Left lung (tissue), 4 donors: ENCODE measurements at regions not wholly inside any gene's neighbourhood (a gene's known extent, or its start where the extent isn't known, plus 50 kb on each side); places are given as distances from the start of the nearest gene placed in this dataset.

Experiments used
- ATAC-seq: fragments of 200-7000 bp; cut with Tn5 transposase; one replicate; pipeline ENCODE4 v1.9.1; 2020; ENCODE audit warnings: moderate library complexity
- DNase-seq, 4 donors: peaks; one replicate each; pipeline ENCODE4 v3.0.0-alpha.2; 2013 to 2020
- H3K27ac ChIP-seq, 2 donors: fragments of 200-600 bp; sonication (generic) in 1 of 2; one replicate each; pipeline versions ENCODE4 v1.5.0 to v1.8.0; 2020 to 2021
- H3K27me3 ChIP-seq, 2 donors: fragments of 200-600 bp; sonication (generic) in 1 of 2; one replicate each; pipeline versions ENCODE4 v1.5.0 to v1.8.0; 2020 to 2021
- H3K36me3 ChIP-seq, 2 donors: fragments of 200-600 bp; sonication (generic) in 1 of 2; one replicate each; pipeline versions ENCODE4 v1.5.0 to v1.8.0; 2020 to 2021
- H3K4me1 ChIP-seq, 2 donors: fragments of 200-600 bp; one replicate each; pipeline ENCODE4 v1.8.0; 2021
- H3K4me3 ChIP-seq, 2 donors: fragments of 200-600 bp; sonication (generic) in 1 of 2; one replicate each; pipeline versions ENCODE4 v1.5.0 to v1.8.0; 2020 to 2021; ENCODE audit warnings: mild to moderate bottlenecking in 1 of 2
- H3K9me3 ChIP-seq, 2 donors: fragments of 200-600 bp; sonication (generic) in 1 of 2; one replicate each; pipeline versions ENCODE4 v1.5.0 to v1.8.0; 2020 to 2021
- CTCF ChIP-seq, 2 donors: fragments of 200-600 bp; sonication (generic) in 1 of 2; IDR thresholded peaks; one replicate each; pipeline versions ENCODE4 v1.5.0 to v1.8.0; 2021; ENCODE audit warnings: antibody characterized with exemption in 2 of 2
- intact Hi-C, 2 donors: fragments of 100-400 bp; cut with DNase I; formaldehyde crosslinking; loops; one replicate each; pipeline versions ENCODE4 v1.11.2 to v1.14.2; 2022
- donor health status: DM: no; HTN: yes; CAD: no.
- donor health status: DM: no; HTN: no; CAD: no.

GRCh38 chr18:54515149-54515548 lies 75.9 kb upstream of the DYNAP start:
- no peak for ATAC-seq
- DNase-seq: no peak
- Histone ChIP-seq H3K36me3 (no peaks in the 10 kb centered on the region), H3K4me1 (no peaks in the 10 kb centered on the region), H3K27me3 (no peaks in the 10 kb centered on the region), H3K9me3 (no peaks in the 10 kb centered on the region), H3K27ac (no peak overlapping the region), H3K4me3 (no peak overlapping the region)
- intact Hi-C loops: no loop called here
- no peak for TF ChIP-seq CTCF (IDR thresholded peaks at IDR 0.05)

GRCh38 chr18:54517521-54517920 lies 73.5 kb upstream of the DYNAP start:
- no peak overlapping the region for H3K27ac ChIP-seq
- no peaks in the 10 kb centered on the region for H3K27me3 ChIP-seq
- ATAC-seq (no peak), DNase-seq (no peak)
- H3K4me1 ChIP-seq: no peaks in the 10 kb centered on the region
- H3K4me3 ChIP-seq: no peak overlapping the region
- H3K9me3 ChIP-seq: no peaks in the 10 kb centered on the region
- no peaks in the 10 kb centered on the region for H3K36me3 ChIP-seq
- intact Hi-C loops: no loop called here
- TF ChIP-seq CTCF (IDR thresholded peaks at IDR 0.05): no peak

GRCh38 chr18:54521846-54522245 lies 69.2 kb upstream of the DYNAP start:
- no peaks in the 10 kb centered on the region for H3K4me1 ChIP-seq
- no peaks in the 10 kb centered on the region for H3K27me3 ChIP-seq
- H3K36me3 ChIP-seq: no peaks in the 10 kb centered on the region
- intact Hi-C loops: no loop called here
- no peaks in the 10 kb centered on the region for H3K9me3 ChIP-seq
- no peak for TF ChIP-seq CTCF (IDR thresholded peaks at IDR 0.05)
- no peak overlapping the region for H3K27ac ChIP-seq
- no peak for DNase-seq
- no peak for ATAC-seq
- H3K4me3 ChIP-seq: no peak overlapping the region

GRCh38 chr18:54528942-54529376 lies 62.1 kb upstream of the DYNAP start:
- peaks cover 0 to 3% of the 10 kb centered on the region in 2 donors for H3K9me3 ChIP-seq
- H3K27ac ChIP-seq: no peak overlapping the region
- H3K36me3 ChIP-seq: no peaks in the 10 kb centered on the region
- no peak for TF ChIP-seq CTCF (IDR thresholded peaks at IDR 0.05)
- H3K4me3 ChIP-seq: no peak overlapping the region
- intact Hi-C loops: no loop called here
- DNase-seq (no peak), ATAC-seq (no peak)
- no peaks in the 10 kb centered on the region for H3K4me1 ChIP-seq
- H3K27me3 ChIP-seq: no peaks in the 10 kb centered on the region

- ATAC-seq: no peak
- TF ChIP-seq CTCF (IDR thresholded peaks at IDR 0.05): no peak
- H3K4me3 ChIP-seq: no peak overlapping the region
- peaks cover 0 to 3% of the 10 kb centered on the region in 2 donors for H3K9me3 ChIP-seq
- H3K36me3 ChIP-seq: no peaks in the 10 kb centered on the region
- DNase-seq: no peak
- H3K4me1 ChIP-seq: no peaks in the 10 kb centered on the region
- intact Hi-C loops: no loop called here
- no peak overlapping the region for H3K27ac ChIP-seq
- no peaks in the 10 kb centered on the region for H3K27me3 ChIP-seq
These were observed 61.6 kb upstream of the DYNAP start for GRCh38 chr18:54529444-54529843.
